C4-2B (cell line): ENCODE measurements at regions not wholly inside any gene's neighbourhood (a gene's known extent, or its start where the extent isn't known, plus 50 kb on each side); places are given as distances from the start of the nearest gene placed in this dataset.
A peak's percentile ranks its signal among the peaks of the same experiment; 100 is the strongest.

Experiments used
- H3K27ac ChIP-seq: fragments of 450-650 bp; 2 replicates; pipeline ENCODE4 v1.5.1; 2017
- CTCF ChIP-seq: fragments of 450-650 bp; conservative IDR thresholded peaks from 2 replicates; pipeline ENCODE4 v1.5.1; 2017; ENCODE audit warnings: mild to moderate bottlenecking
- ZFX ChIP-seq: fragments of 450-650 bp; IDR thresholded peaks from 2 replicates; pipeline ENCODE4 v1.6.1; 2017

- no peak overlapping the region for H3K27ac ChIP-seq
- TF ChIP-seq ZFX (no peak), CTCF (no peak)
These were observed 191.2 kb upstream of the LNX1 start for GRCh38 chr4:53782458-53782845.

GRCh38 chr4:53781629-53782457 is 190.6 kb upstream of the LNX1 start:
- H3K27ac ChIP-seq, result no peak overlapping the region

GRCh38 chr4:53780736-53781400 is 189.6 kb upstream of the LNX1 start:
- H3K27ac ChIP-seq, result no peak overlapping the region
- no peak for TF ChIP-seq CTCF
- no peak for TF ChIP-seq ZFX

More at GRCh38 chr4:53781629-53782457, 190.6 kb upstream of the LNX1 start:
- TF ChIP-seq ZFX, result no peak
- TF ChIP-seq CTCF, result no peak

GRCh38 chr4:53779025-53779424 is 187.7 kb upstream of the LNX1 start:
- no peak overlapping the region for H3K27ac ChIP-seq
- TF ChIP-seq ZFX (no peak), CTCF (no peak)

GRCh38 chr4:53778155-53778554 is 186.9 kb upstream of the LNX1 start:
- no peak overlapping the region for H3K27ac ChIP-seq
- no peak for TF ChIP-seq CTCF
- TF ChIP-seq ZFX, result no peak

- H3K27ac ChIP-seq, result no peak overlapping the region
- TF ChIP-seq ZFX (no peak), CTCF (no peak)
These were observed 186.1 kb upstream of the LNX1 start for GRCh38 chr4:53777244-53777984.

- TF ChIP-seq CTCF, result peak; percentile 43
- TF ChIP-seq ZFX, result no peak
- no peak overlapping the region for H3K27ac ChIP-seq
These were observed 184.9 kb upstream of the LNX1 start for GRCh38 chr4:53776141-53776540.
